ENCODE measurements at regions not wholly inside any gene's neighbourhood (a gene's known extent, or its start where the extent isn't known, plus 50 kb on each side); places are given as distances from the start of the nearest gene placed in this dataset.

DNA sequence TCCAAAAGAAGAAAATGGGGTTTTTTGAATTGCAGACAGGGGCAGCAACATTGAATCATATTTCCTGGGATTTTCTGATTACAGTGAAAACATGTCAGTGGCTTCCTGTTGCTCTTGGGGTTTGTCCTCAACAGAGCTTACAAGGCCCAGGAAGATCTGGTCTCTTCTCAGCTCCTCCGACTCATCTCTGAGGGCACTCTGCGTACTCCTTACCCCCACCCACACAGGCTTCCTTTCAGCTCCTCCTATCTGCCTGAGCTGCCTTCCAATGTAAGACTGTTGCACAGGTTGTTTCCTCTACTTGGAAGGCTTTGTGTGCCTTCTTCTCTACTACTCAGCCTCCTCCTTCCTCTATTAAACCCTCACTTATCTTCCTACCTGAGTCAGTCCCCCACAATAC, 245.1 kb upstream of the MEF2C start:
- H3K4me2 ChIP-seq (ENCODE audit: insufficient read depth, low read length, poor library complexity, severe bottlenecking): no peak overlapping the region
- H3K27ac ChIP-seq (replicated peaks; ENCODE audit: low read length): no peak overlapping the region
- no peak overlapping the region for H4K91ac ChIP-seq (ENCODE audit: low read depth, low read length, poor library complexity)
- H3K9me3 ChIP-seq (replicated peaks in 1 of 2; ENCODE audit: control insufficient read depth in 2 of 2, insufficient read depth in 1 of 2, low read depth in 1 of 2, low read length in 2 of 2): no peaks in the 10 kb centered on the region
- no CpG with 5 or more reads among the region's 2 CpGs for WGBS, 2 donors (ENCODE audit: extremely low coverage in 2 of 2, insufficient read length in 2 of 2, insufficient replicate concordance in 1 of 2)
- no peak overlapping the region for H4K8ac ChIP-seq (ENCODE audit: low read depth, low read length)
- no peak overlapping the region for H3K4me3 ChIP-seq (ENCODE audit: low read length in 2 of 2)
- no peak overlapping the region for H2BK5ac ChIP-seq (ENCODE audit: low read length)
- H2BK15ac ChIP-seq (ENCODE audit: low read length): no peak overlapping the region
- no peaks in the 10 kb centered on the region for H3K36me3 ChIP-seq (replicated peaks in 1 of 2; ENCODE audit: control insufficient read depth in 2 of 2, insufficient read depth in 2 of 2, low read length in 2 of 2)
- no peak overlapping the region for H3K18ac ChIP-seq (ENCODE audit: low read length)
- no peak for DNase-seq (ENCODE audit: low spot score)
- H2BK12ac ChIP-seq (ENCODE audit: low read length): no peak overlapping the region
- no peak overlapping the region for H2AK5ac ChIP-seq (ENCODE audit: low read depth, low read length)
- no peak overlapping the region for H3K4ac ChIP-seq (ENCODE audit: low read length)
- H2AFZ ChIP-seq (ENCODE audit: low read length): peak overlapping the region; percentile 64
- H3K23ac ChIP-seq (ENCODE audit: low read depth, low read length, poor library complexity): no peak overlapping the region
- no peaks in the 10 kb centered on the region for H3K27me3 ChIP-seq (ENCODE audit: control insufficient read depth in 3 of 3, insufficient read depth in 3 of 3, low read depth in 1 of 3, low read length in 3 of 3)
- no peaks in the 10 kb centered on the region for H3K79me1 ChIP-seq (ENCODE audit: low read depth, low read length)
- peaks cover 0 to 4% of the 10 kb centered on the region in 2 donors for H3K4me1 ChIP-seq (ENCODE audit: control insufficient read depth in 2 of 2, insufficient read depth in 1 of 2, low read depth in 1 of 2, low read length in 2 of 2)
- H3K14ac ChIP-seq (ENCODE audit: low read length): no peak overlapping the region
- no peak overlapping the region for H2BK120ac ChIP-seq (ENCODE audit: low read depth, low read length)
- H3K9ac ChIP-seq (ENCODE audit: low read depth, low read length, poor library complexity): no peak overlapping the region

DNA sequence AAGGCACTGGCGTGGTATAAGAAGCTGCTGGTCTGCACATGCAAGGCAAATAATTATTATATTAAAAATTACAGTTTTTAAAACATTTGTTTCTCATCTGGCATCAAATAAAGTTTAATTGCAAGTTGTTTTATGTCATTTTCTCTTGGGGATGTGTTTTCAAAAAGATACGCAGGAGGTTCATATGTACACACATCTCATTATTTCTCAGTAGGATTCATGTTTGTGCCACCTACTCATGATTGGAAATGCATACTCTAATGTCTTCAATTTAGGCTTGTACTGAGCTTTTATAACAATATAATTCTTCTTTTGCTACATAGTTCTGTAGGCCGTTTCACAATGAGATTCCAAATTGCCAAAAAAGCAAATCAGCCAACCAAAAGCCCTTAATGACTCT, 244.2 kb upstream of the MEF2C start:
- H3K18ac ChIP-seq (ENCODE audit: low read length): no peak overlapping the region
- H2AFZ ChIP-seq (ENCODE audit: low read length): no peak overlapping the region
- H4K91ac ChIP-seq (ENCODE audit: low read depth, low read length, poor library complexity): no peak overlapping the region

DNA sequence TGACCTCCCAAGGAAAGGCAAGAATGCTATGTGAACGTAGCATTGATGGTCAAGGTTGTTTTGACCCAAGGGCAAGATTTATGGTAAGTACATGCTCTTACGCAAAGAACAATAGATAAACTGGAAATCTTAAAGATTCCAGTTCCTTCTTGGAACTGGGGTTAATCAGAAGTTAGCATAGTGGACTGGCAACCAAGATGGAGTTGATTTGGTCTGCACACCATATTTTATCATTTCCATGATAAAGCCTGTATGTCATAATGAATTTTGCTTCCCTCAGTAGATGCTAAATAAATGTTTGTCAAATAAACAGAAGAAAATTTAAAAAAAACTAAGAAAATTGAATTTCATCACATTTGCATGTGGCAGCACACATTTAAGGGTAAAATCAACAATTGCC, 242.4 kb upstream of the MEF2C start:
- WGBS, 2 donors (ENCODE audit: extremely low coverage in 2 of 2, insufficient read length in 2 of 2, insufficient replicate concordance in 1 of 2): no CpG with 5 or more reads among the region's 2 CpGs
- no peaks in the 10 kb centered on the region for H3K36me3 ChIP-seq (replicated peaks in 1 of 2; ENCODE audit: control insufficient read depth in 2 of 2, insufficient read depth in 2 of 2, low read length in 2 of 2)
- H3K27ac ChIP-seq (replicated peaks; ENCODE audit: low read length): no peak overlapping the region
- H3K4ac ChIP-seq (ENCODE audit: low read length): no peak overlapping the region
- H4K8ac ChIP-seq (ENCODE audit: low read depth, low read length): no peak overlapping the region
- no peak overlapping the region for H3K14ac ChIP-seq (ENCODE audit: low read length)
- no peak overlapping the region for H2BK5ac ChIP-seq (ENCODE audit: low read length)
- H3K4me2 ChIP-seq (ENCODE audit: insufficient read depth, low read length, poor library complexity, severe bottlenecking): no peak overlapping the region
- peaks cover 0 to 4% of the 10 kb centered on the region in 2 donors for H3K4me1 ChIP-seq (ENCODE audit: control insufficient read depth in 2 of 2, insufficient read depth in 1 of 2, low read depth in 1 of 2, low read length in 2 of 2)
- no peak overlapping the region for H3K18ac ChIP-seq (ENCODE audit: low read length)
- no peak overlapping the region for H2BK12ac ChIP-seq (ENCODE audit: low read length)
- DNase-seq (ENCODE audit: low spot score): no peak
- no peaks in the 10 kb centered on the region for H3K79me1 ChIP-seq (ENCODE audit: low read depth, low read length)
- H2AK5ac ChIP-seq (ENCODE audit: low read depth, low read length): no peak overlapping the region
- no peak overlapping the region for H3K9ac ChIP-seq (ENCODE audit: low read depth, low read length, poor library complexity)
- H3K23ac ChIP-seq (ENCODE audit: low read depth, low read length, poor library complexity): no peak overlapping the region
- H2BK15ac ChIP-seq (ENCODE audit: low read length): no peak overlapping the region
- no peaks in the 10 kb centered on the region for H3K27me3 ChIP-seq (ENCODE audit: control insufficient read depth in 3 of 3, insufficient read depth in 3 of 3, low read depth in 1 of 3, low read length in 3 of 3)
- no peak overlapping the region for H3K4me3 ChIP-seq (ENCODE audit: low read length in 2 of 2)
- no peaks in the 10 kb centered on the region for H3K9me3 ChIP-seq (replicated peaks in 1 of 2; ENCODE audit: control insufficient read depth in 2 of 2, insufficient read depth in 1 of 2, low read depth in 1 of 2, low read length in 2 of 2)
- H4K91ac ChIP-seq (ENCODE audit: low read depth, low read length, poor library complexity): no peak overlapping the region
- H2BK120ac ChIP-seq (ENCODE audit: low read depth, low read length): no peak overlapping the region
- no peak overlapping the region for H2AFZ ChIP-seq (ENCODE audit: low read length)

More for the DNA sequence above, 244.2 kb upstream of the MEF2C start:
- Histone ChIP-seq H2BK15ac (ENCODE audit: low read length) (no peak overlapping the region), H3K9me3 (replicated peaks in 1 of 2; ENCODE audit: control insufficient read depth in 2 of 2, insufficient read depth in 1 of 2, low read depth in 1 of 2, low read length in 2 of 2) (no peaks in the 10 kb centered on the region), H3K4me2 (ENCODE audit: insufficient read depth, low read length, poor library complexity, severe bottlenecking) (no peak overlapping the region), H2BK5ac (ENCODE audit: low read length) (no peak overlapping the region), H3K23ac (ENCODE audit: low read depth, low read length, poor library complexity) (no peak overlapping the region), H3K4me3 (ENCODE audit: low read length in 2 of 2) (no peak overlapping the region), H3K14ac (ENCODE audit: low read length) (no peak overlapping the region), H3K27me3 (ENCODE audit: control insufficient read depth in 3 of 3, insufficient read depth in 3 of 3, low read depth in 1 of 3, low read length in 3 of 3) (no peaks in the 10 kb centered on the region), H2BK120ac (ENCODE audit: low read depth, low read length) (no peak overlapping the region), H2AK5ac (ENCODE audit: low read depth, low read length) (no peak overlapping the region), H3K79me1 (ENCODE audit: low read depth, low read length) (no peaks in the 10 kb centered on the region), H3K4ac (ENCODE audit: low read length) (no peak overlapping the region), H3K27ac (replicated peaks; ENCODE audit: low read length) (no peak overlapping the region), H2BK12ac (ENCODE audit: low read length) (no peak overlapping the region), H3K9ac (ENCODE audit: low read depth, low read length, poor library complexity) (no peak overlapping the region), H3K4me1 (ENCODE audit: control insufficient read depth in 2 of 2, insufficient read depth in 1 of 2, low read depth in 1 of 2, low read length in 2 of 2) (peaks cover 0 to 4% of the 10 kb centered on the region in 2 donors), H4K8ac (ENCODE audit: low read depth, low read length) (no peak overlapping the region), H3K36me3 (replicated peaks in 1 of 2; ENCODE audit: control insufficient read depth in 2 of 2, insufficient read depth in 2 of 2, low read length in 2 of 2) (no peaks in the 10 kb centered on the region)
- no peak for DNase-seq (ENCODE audit: low spot score)
- no CpG with 5 or more reads among the region's 3 CpGs for WGBS, 2 donors (ENCODE audit: extremely low coverage in 2 of 2, insufficient read length in 2 of 2, insufficient replicate concordance in 1 of 2)

DNA sequence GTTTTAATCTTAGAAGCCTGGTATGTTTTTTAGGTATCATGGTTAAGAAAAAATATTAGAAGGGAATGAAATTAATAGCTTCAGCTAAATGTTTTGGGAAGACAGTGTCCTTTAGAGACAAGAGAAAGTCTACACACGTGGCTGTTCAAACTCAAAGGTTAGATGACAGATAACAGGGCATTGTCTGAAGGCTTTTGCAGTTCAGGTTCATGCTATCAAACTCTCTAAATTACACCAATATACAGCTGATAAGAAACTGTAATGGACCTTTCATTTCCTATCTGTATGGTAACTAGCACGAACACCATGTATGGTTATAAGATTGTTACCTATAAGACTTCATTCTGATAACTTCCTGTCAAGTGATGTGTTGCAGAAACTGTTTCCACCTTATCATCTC, 240.6 kb upstream of the MEF2C start:
- H3K9ac ChIP-seq (ENCODE audit: low read depth, low read length, poor library complexity): no peak overlapping the region
- no CpG with 5 or more reads among the region's 2 CpGs for WGBS, 2 donors (ENCODE audit: extremely low coverage in 2 of 2, insufficient read length in 2 of 2, insufficient replicate concordance in 1 of 2)
- no peak for DNase-seq (ENCODE audit: low spot score)
- H3K27ac ChIP-seq (replicated peaks; ENCODE audit: low read length): no peak overlapping the region
- H4K91ac ChIP-seq (ENCODE audit: low read depth, low read length, poor library complexity): no peak overlapping the region
- no peaks in the 10 kb centered on the region for H3K36me3 ChIP-seq (replicated peaks in 1 of 2; ENCODE audit: control insufficient read depth in 2 of 2, insufficient read depth in 2 of 2, low read length in 2 of 2)
- no peak overlapping the region for H2BK12ac ChIP-seq (ENCODE audit: low read length)
- H3K23ac ChIP-seq (ENCODE audit: low read depth, low read length, poor library complexity): no peak overlapping the region
- H3K79me1 ChIP-seq (ENCODE audit: low read depth, low read length): no peaks in the 10 kb centered on the region
- peaks cover 0 to 2% of the 10 kb centered on the region in 2 donors for H3K4me1 ChIP-seq (ENCODE audit: control insufficient read depth in 2 of 2, insufficient read depth in 1 of 2, low read depth in 1 of 2, low read length in 2 of 2)
- no peak overlapping the region for H2BK5ac ChIP-seq (ENCODE audit: low read length)
- no peak overlapping the region for H3K14ac ChIP-seq (ENCODE audit: low read length)
- H2BK120ac ChIP-seq (ENCODE audit: low read depth, low read length): no peak overlapping the region
- H2BK15ac ChIP-seq (ENCODE audit: low read length): no peak overlapping the region
- H3K4me2 ChIP-seq (ENCODE audit: insufficient read depth, low read length, poor library complexity, severe bottlenecking): no peak overlapping the region
- H2AFZ ChIP-seq (ENCODE audit: low read length): no peak overlapping the region
- no peaks in the 10 kb centered on the region for H3K9me3 ChIP-seq (replicated peaks in 1 of 2; ENCODE audit: control insufficient read depth in 2 of 2, insufficient read depth in 1 of 2, low read depth in 1 of 2, low read length in 2 of 2)
- no peak overlapping the region for H3K4ac ChIP-seq (ENCODE audit: low read length)
- H3K4me3 ChIP-seq (ENCODE audit: low read length in 2 of 2): no peak overlapping the region
- no peak overlapping the region for H3K18ac ChIP-seq (ENCODE audit: low read length)
- H4K8ac ChIP-seq (ENCODE audit: low read depth, low read length): no peak overlapping the region
- H2AK5ac ChIP-seq (ENCODE audit: low read depth, low read length): no peak overlapping the region
- no peaks in the 10 kb centered on the region for H3K27me3 ChIP-seq (ENCODE audit: control insufficient read depth in 3 of 3, insufficient read depth in 3 of 3, low read depth in 1 of 3, low read length in 3 of 3)

Measured in neuronal stem cell (in vitro differentiated cells).